Panc1 (cell line): ENCODE measurements at regions not wholly inside any gene's neighbourhood (a gene's known extent, or its start where the extent isn't known, plus 50 kb on each side); places are given as distances from the start of the nearest gene placed in this dataset.

ENCODE experiments used
- ATAC-seq: fragments of 200-7000 bp; cut with Tn5 transposase; 2 replicates; pipeline ENCODE4 v1.9.1; 2020; ENCODE audit warnings: mild to moderate bottlenecking, moderate library complexity
- BruUV-seq: library from RNA; stranded (reverse); fragments of 400-500 nt; replicated peaks from 2 replicates; lab custom pipeline; 2021; lab: Mats Ljungman, UMichigan
- CTCF ChIA-PET: fragments of 300-600 bp; sonication (Branson Sonifier 250); formaldehyde crosslinking; loops from one replicate; lab custom pipeline; 2022; ENCODE audit warnings: antibody characterized with exemption; lab: Charles Lee
- POLR2A ChIA-PET: fragments of 300-600 bp; sonication (Branson Sonifier 250); formaldehyde crosslinking; loops from one replicate; lab custom pipeline; 2022; ENCODE audit warnings: antibody characterized with exemption; lab: Charles Lee
- DNase-seq: peaks from one replicate; pipeline ENCODE4 v3.0.0-alpha.2; 2010; ENCODE audit warnings: low read depth, low spot score
- H3K27ac ChIP-seq: 2 replicates; pipeline ENCODE4 v1.5.1; 2011; ENCODE audit warnings: mild to moderate bottlenecking, low read length, inconsistent platforms
- H3K27me3 ChIP-seq: fragments of 200-500 bp; sonication (Bioruptor generic); 2 replicates; pipeline ENCODE4 v1.6.0; 2014; ENCODE audit warnings: low read length, inconsistent platforms; ENCODE audit not compliant: control insufficient read depth, insufficient read depth
- H3K36me3 ChIP-seq: fragments of 200-500 bp; sonication (Bioruptor generic); 2 replicates; pipeline ENCODE4 v1.5.1; 2014; ENCODE audit warnings: inconsistent platforms, mild to moderate bottlenecking, low read length, moderate library complexity; ENCODE audit not compliant: control insufficient read depth, insufficient read depth
- H3K4me1 ChIP-seq: 2 replicates; pipeline ENCODE4 v1.5.1; 2011; ENCODE audit warnings: inconsistent platforms, mild to moderate bottlenecking, low read length, moderate library complexity; ENCODE audit not compliant: control insufficient read depth, insufficient read depth
- H3K4me3 ChIP-seq, 2 experiments: 2 replicates each; pipeline ENCODE4 v1.5.1; 2011 to 2012; ENCODE audit warnings: low read depth in 2 of 2, low read length in 2 of 2, mild to moderate bottlenecking in 2 of 2, inconsistent platforms in 1 of 2, moderate library complexity in 1 of 2
- H3K9me3 ChIP-seq: fragments of 200-500 bp; sonication (Bioruptor generic); 2 replicates; pipeline ENCODE4 v1.5.1; 2014; ENCODE audit warnings: low read depth, mild to moderate bottlenecking, inconsistent platforms, low read length, moderate library complexity; ENCODE audit not compliant: control insufficient read depth, insufficient read depth
- POLR2AphosphoS5 ChIP-seq: IDR thresholded peaks from 2 replicates; pipeline ENCODE4 v1.6.1; 2012; ENCODE audit warnings: mild to moderate bottlenecking, low read depth, low read length, moderate library complexity
- SIN3A ChIP-seq: IDR thresholded peaks from 2 replicates; pipeline ENCODE4 v1.6.1; 2012; ENCODE audit warnings: low read depth, mild to moderate bottlenecking, low read length, moderate library complexity, borderline replicate concordance; ENCODE audit not compliant: insufficient read depth
- TCF7L2 ChIP-seq: IDR thresholded peaks from 2 replicates; pipeline ENCODE4 v1.6.1; 2011; ENCODE audit warnings: mild to moderate bottlenecking, low read depth, low read length, inconsistent platforms
- in situ Hi-C: cut with HindIII; loops from 2 replicates; pipeline ENCODE4 v1.10.0; 2016; ENCODE audit warnings: low sequenced_read_pairs, low pct_unique_long_range_greater_than_20kb
- intact Hi-C: fragments of 100-400 bp; cut with micrococcal nuclease; formaldehyde crosslinking; loops from one replicate; pipeline ENCODE4 v1.10.0; 2022; ENCODE audit not compliant: unreplicated experiment
- TF ChIP-seq, protein P1 (sequence below): fragments of 450-650 bp; IDR thresholded peaks from 2 replicates; pipeline ENCODE4 v1.5.1; 2017; ENCODE audit warnings: mild to moderate bottlenecking
- TF ChIP-seq, protein P2 (sequence below), 2 experiments: IDR thresholded peaks; 2 replicates each; pipeline ENCODE4 v1.6.1; 2011 to 2012; ENCODE audit warnings: low read depth in 2 of 2, control low read depth in 1 of 2, low read length in 1 of 2, mild to moderate bottlenecking in 1 of 2, moderate library complexity in 1 of 2; ENCODE audit not compliant: insufficient read depth in 1 of 2

DNA sequence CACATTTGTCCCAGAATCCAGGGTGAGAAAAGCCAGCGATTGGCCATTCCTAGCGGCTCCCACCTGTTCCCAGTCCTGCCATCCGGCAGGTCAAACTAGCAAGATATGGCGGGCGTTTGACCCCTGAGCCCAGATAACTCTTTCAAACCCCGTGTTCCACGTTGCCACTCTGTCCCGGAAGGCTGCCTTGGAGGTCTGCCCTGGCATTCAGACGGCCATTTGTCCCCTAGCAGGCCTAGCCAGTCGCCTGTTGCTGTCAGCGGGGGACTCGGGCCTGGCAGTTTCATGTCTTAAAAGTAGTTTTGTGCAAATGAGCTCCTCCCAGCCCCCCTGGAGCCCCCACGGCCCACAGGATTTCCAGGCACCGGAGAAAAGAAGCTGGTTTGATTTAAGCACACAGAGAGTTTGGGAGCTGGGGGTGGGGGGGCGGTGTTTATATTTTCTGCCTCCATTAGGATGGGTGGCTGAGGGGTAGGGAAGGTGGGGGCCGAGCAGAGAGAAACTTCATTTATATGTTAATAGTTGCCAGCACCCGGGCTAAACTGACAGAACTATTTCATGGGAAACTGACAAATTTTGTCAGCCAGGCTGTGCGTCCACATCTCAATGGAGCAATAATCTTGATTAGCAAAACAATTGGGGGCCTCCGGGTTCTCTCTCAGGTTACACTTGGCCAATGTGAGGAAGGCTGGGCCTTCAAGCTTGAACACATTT is 240.9 kb upstream of the SALL1 start:
- POLR2A ChIA-PET: no interaction called here

DNA sequence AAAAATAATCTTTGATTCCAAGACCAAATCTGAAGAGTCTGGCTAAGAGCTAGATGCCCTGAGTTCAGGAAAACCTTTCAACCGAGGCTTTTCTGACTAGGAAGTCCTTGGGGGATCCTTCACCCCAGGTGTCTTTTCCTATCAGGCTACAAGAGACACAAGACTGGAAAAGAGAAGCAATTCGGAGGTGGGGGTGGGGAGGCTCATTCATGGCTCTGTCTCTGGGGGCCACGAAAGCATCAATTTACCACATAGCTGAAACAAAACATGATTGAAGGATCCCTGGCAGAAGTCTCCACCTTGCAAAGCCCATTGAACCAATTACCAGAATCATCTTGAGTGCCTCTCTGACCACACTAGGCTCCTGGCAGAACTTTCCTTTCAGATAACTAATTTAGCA is 239.8 kb upstream of the SALL1 start:
- no peak overlapping the region for H3K27ac ChIP-seq
- ATAC-seq: no peak

More for the DNA sequence above, 240.9 kb upstream of the SALL1 start:
- ATAC-seq: no peak
- no peaks in the 10 kb centered on the region for H3K36me3 ChIP-seq
- no peak for TF ChIP-seq SIN3A
- no peak for TF ChIP-seq POLR2AphosphoS5
- TF ChIP-seq, protein P1, sequence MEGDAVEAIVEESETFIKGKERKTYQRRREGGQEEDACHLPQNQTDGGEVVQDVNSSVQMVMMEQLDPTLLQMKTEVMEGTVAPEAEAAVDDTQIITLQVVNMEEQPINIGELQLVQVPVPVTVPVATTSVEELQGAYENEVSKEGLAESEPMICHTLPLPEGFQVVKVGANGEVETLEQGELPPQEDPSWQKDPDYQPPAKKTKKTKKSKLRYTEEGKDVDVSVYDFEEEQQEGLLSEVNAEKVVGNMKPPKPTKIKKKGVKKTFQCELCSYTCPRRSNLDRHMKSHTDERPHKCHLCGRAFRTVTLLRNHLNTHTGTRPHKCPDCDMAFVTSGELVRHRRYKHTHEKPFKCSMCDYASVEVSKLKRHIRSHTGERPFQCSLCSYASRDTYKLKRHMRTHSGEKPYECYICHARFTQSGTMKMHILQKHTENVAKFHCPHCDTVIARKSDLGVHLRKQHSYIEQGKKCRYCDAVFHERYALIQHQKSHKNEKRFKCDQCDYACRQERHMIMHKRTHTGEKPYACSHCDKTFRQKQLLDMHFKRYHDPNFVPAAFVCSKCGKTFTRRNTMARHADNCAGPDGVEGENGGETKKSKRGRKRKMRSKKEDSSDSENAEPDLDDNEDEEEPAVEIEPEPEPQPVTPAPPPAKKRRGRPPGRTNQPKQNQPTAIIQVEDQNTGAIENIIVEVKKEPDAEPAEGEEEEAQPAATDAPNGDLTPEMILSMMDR: no peak
- TF ChIP-seq TCF7L2: no peak
- TF ChIP-seq, protein P2, sequence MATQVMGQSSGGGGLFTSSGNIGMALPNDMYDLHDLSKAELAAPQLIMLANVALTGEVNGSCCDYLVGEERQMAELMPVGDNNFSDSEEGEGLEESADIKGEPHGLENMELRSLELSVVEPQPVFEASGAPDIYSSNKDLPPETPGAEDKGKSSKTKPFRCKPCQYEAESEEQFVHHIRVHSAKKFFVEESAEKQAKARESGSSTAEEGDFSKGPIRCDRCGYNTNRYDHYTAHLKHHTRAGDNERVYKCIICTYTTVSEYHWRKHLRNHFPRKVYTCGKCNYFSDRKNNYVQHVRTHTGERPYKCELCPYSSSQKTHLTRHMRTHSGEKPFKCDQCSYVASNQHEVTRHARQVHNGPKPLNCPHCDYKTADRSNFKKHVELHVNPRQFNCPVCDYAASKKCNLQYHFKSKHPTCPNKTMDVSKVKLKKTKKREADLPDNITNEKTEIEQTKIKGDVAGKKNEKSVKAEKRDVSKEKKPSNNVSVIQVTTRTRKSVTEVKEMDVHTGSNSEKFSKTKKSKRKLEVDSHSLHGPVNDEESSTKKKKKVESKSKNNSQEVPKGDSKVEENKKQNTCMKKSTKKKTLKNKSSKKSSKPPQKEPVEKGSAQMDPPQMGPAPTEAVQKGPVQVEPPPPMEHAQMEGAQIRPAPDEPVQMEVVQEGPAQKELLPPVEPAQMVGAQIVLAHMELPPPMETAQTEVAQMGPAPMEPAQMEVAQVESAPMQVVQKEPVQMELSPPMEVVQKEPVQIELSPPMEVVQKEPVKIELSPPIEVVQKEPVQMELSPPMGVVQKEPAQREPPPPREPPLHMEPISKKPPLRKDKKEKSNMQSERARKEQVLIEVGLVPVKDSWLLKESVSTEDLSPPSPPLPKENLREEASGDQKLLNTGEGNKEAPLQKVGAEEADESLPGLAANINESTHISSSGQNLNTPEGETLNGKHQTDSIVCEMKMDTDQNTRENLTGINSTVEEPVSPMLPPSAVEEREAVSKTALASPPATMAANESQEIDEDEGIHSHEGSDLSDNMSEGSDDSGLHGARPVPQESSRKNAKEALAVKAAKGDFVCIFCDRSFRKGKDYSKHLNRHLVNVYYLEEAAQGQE (IDR thresholded peaks at IDR 0.05; ENCODE audit: insufficient read depth in 1 of 2, low read depth in 2 of 2, low read length in 1 of 2): no peak
- no peaks in the 10 kb centered on the region for H3K4me1 ChIP-seq
- H3K9me3 ChIP-seq: no peaks in the 10 kb centered on the region
- DNase-seq: no peak
- no TSS peak for BruUV-seq
- no peak overlapping the region for H3K27ac ChIP-seq
- in situ Hi-C loops (no loop called here), intact Hi-C loops (no loop called here)
- H3K4me3 ChIP-seq: no peak overlapping the region
- H3K27me3 ChIP-seq: no peaks in the 10 kb centered on the region
- CTCF ChIA-PET: no interaction called here

More for the DNA sequence above, 239.8 kb upstream of the SALL1 start:
- TF ChIP-seq, protein P2 (IDR thresholded peaks at IDR 0.05; ENCODE audit: insufficient read depth in 1 of 2, low read depth in 2 of 2, low read length in 1 of 2): no peak
- TF ChIP-seq, protein P1: no peak
- TF ChIP-seq POLR2AphosphoS5 (no peak), SIN3A (no peak), TCF7L2 (no peak)
- BruUV-seq: no TSS peak
- Histone ChIP-seq H3K9me3 (no peaks in the 10 kb centered on the region), H3K4me3 (no peak overlapping the region), H3K36me3 (no peaks in the 10 kb centered on the region), H3K4me1 (no peaks in the 10 kb centered on the region), H3K27me3 (no peaks in the 10 kb centered on the region)
- ChIA-PET POLR2A (no interaction called here), CTCF (no interaction called here)
- in situ Hi-C loops (no loop called here), intact Hi-C loops (no loop called here)
- DNase-seq: no peak
